Neutrophil (primary cell): ENCODE measurements at regions not wholly inside any gene's neighbourhood (a gene's known extent, or its start where the extent isn't known, plus 50 kb on each side); places are given as distances from the start of the nearest gene placed in this dataset.

Experiments
- H3K27ac ChIP-seq: fragments of 200-600 bp; sonication (generic); 2 replicates; pipeline ENCODE4 v1.5.1; 2016; ENCODE audit warnings: mild to moderate bottlenecking, moderate library complexity
- H3K27me3 ChIP-seq: fragments of 200-600 bp; sonication (generic); 2 replicates; pipeline ENCODE4 v1.6.0; 2016; ENCODE audit warnings: mild to moderate bottlenecking
- H3K36me3 ChIP-seq: fragments of 200-600 bp; sonication (generic); 2 replicates; pipeline ENCODE4 v1.5.1; 2017
- H3K4me1 ChIP-seq, 2 experiments: fragments of 200-600 bp in 1 of 2; sonication (generic) in 1 of 2; 1 replicate in 1 of 2; 2 replicates in 1 of 2; pipeline versions ENCODE4 v1.5.1 to v1.6.1; 2013 to 2016; ENCODE audit warnings: low read depth in 1 of 2, low read length in 1 of 2, mild to moderate bottlenecking in 1 of 2, moderate library complexity in 1 of 2; ENCODE audit not compliant: control insufficient read depth in 1 of 2, insufficient read depth in 1 of 2
- H3K4me3 ChIP-seq, 2 experiments: fragments of 200-600 bp in 1 of 2; sonication (generic) in 1 of 2; 1 replicate in 1 of 2; 2 replicates in 1 of 2; pipeline ENCODE4 v1.5.1; 2013 to 2016; ENCODE audit warnings: low read depth in 1 of 2, low read length in 1 of 2, mild to moderate bottlenecking in 1 of 2, moderate library complexity in 1 of 2
- H3K9me3 ChIP-seq: fragments of 200-600 bp; sonication (generic); 2 replicates; pipeline ENCODE4 v1.5.1; 2016
- TF ChIP-seq, protein P1 (sequence below): fragments of 200-600 bp; sonication (generic); IDR thresholded peaks from 2 replicates; pipeline ENCODE4 v1.5.1; 2016; ENCODE audit warnings: antibody characterized with exemption

DNA sequence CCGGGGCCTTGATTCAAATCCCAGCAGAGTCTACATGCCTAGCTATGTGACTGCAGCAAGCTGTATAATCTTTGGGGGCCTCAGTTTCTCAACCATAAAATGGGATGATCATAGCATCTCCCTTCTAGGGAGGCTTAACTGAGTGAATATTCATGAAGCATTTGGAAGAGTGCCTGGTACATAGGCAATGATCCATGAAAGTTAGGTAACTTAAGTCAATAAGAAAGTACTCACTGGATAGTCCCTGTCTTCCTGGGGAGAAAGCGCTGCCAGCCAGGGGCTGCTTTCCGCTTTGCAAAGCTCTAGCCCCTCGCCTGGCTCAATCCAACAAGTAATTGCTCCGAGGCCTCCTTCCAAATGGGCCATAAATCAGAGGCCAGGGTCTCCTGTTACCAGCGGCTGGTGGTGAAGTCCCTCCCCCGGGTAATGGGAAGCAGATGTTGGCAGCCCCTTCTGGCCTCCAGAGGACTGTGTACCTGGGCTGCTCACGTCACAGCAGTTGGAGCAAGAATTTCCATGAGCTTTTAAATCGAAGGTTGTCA, 521.9 kb upstream of the PROK2 start:
- H3K36me3 ChIP-seq: no peaks in the 10 kb centered on the region
- no peaks in the 10 kb centered on the region for H3K27me3 ChIP-seq
- no peak overlapping the region for H3K4me3 ChIP-seq
- no peak overlapping the region for H3K27ac ChIP-seq
- no peaks in the 10 kb centered on the region for H3K9me3 ChIP-seq
- H3K4me1 ChIP-seq: peaks cover 13 to 15% of the 10 kb centered on the region in 2 experiments
- TF ChIP-seq, protein P1, sequence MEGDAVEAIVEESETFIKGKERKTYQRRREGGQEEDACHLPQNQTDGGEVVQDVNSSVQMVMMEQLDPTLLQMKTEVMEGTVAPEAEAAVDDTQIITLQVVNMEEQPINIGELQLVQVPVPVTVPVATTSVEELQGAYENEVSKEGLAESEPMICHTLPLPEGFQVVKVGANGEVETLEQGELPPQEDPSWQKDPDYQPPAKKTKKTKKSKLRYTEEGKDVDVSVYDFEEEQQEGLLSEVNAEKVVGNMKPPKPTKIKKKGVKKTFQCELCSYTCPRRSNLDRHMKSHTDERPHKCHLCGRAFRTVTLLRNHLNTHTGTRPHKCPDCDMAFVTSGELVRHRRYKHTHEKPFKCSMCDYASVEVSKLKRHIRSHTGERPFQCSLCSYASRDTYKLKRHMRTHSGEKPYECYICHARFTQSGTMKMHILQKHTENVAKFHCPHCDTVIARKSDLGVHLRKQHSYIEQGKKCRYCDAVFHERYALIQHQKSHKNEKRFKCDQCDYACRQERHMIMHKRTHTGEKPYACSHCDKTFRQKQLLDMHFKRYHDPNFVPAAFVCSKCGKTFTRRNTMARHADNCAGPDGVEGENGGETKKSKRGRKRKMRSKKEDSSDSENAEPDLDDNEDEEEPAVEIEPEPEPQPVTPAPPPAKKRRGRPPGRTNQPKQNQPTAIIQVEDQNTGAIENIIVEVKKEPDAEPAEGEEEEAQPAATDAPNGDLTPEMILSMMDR: no peak

DNA sequence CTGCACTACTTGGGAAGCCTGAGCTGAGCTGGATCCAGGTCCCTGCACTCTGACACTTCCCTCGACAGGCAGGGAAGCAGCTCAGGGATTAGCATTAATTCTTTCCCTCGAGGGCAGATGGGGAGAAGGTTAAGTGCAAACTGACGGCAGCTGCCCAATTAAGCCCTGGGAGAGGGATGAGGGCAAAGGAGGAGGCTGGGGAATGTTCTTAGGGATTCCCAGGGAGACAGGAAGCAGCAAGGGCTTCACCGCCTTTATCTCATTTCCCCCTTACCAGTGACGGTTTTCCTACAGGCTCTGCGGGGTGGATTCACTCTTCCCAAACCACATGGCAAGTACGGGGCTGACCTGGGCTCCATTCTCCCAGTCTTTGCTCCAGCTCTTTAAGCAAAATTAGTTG, 519.0 kb upstream of the PROK2 start:
- Histone ChIP-seq H3K27ac (no peak overlapping the region), H3K9me3 (no peaks in the 10 kb centered on the region), H3K27me3 (no peaks in the 10 kb centered on the region), H3K36me3 (no peaks in the 10 kb centered on the region), H3K4me1 (no peaks in the 10 kb centered on the region), H3K4me3 (no peak overlapping the region)
- TF ChIP-seq, protein P1: no peak

- Histone ChIP-seq H3K27me3 (no peaks in the 10 kb centered on the region), H3K9me3 (no peaks in the 10 kb centered on the region), H3K4me3 (no peak overlapping the region), H3K4me1 (no peaks in the 10 kb centered on the region), H3K27ac (no peak overlapping the region), H3K36me3 (no peaks in the 10 kb centered on the region)
- TF ChIP-seq, protein P1: no peak
These were observed 516.8 kb upstream of the PROK2 start for GRCh38 chr3:72301779-72302178.

DNA sequence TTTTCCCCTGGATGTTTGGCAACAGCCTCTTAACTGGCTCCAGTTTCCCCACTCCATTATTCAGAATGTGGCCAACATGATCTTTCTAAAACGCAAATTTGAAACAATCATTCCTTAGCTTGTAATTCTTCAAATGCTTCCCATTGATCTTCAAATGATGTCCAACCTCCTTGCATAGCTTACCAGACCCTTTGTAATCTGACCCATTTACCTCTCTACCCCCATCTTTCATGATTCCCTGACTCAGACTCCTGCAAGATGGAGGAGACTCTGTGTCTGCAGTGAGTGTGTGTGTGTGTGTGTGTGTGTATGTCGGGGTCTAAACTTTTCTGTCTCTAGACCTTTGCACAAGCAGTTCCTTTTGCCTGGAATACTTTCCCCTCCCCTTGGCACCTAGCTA, 515.7 kb upstream of the PROK2 start:
- H3K4me3 ChIP-seq: no peak overlapping the region
- no peaks in the 10 kb centered on the region for H3K9me3 ChIP-seq
- no peaks in the 10 kb centered on the region for H3K4me1 ChIP-seq
- H3K27me3 ChIP-seq: no peaks in the 10 kb centered on the region
- H3K36me3 ChIP-seq: no peaks in the 10 kb centered on the region
- no peak overlapping the region for H3K27ac ChIP-seq
- TF ChIP-seq, protein P1: no peak

- Histone ChIP-seq H3K27me3 (no peaks in the 10 kb centered on the region), H3K4me3 (no peak overlapping the region), H3K36me3 (no peaks in the 10 kb centered on the region), H3K9me3 (no peaks in the 10 kb centered on the region), H3K4me1 (no peaks in the 10 kb centered on the region), H3K27ac (no peak overlapping the region)
- TF ChIP-seq, protein P1: no peak
These were observed 514.9 kb upstream of the PROK2 start for GRCh38 chr3:72299823-72300222.
